ENCODE measurements at regions not wholly inside any gene's neighbourhood (a gene's known extent, or its start where the extent isn't known, plus 50 kb on each side); places are given as distances from the start of the nearest gene placed in this dataset.
A peak's percentile ranks its signal among the peaks of the same experiment; 100 is the strongest.

GRCh38 chr18:75489493-75490190 lies 62.1 kb upstream of the SMIM21 start:
- peak; percentile 92 for DNase-seq (ENCODE audit: low read depth)

- no peak for DNase-seq (ENCODE audit: low read depth)
These were observed 56.2 kb upstream of the SMIM21 start for GRCh38 chr18:75483662-75484061.

GRCh38 chr18:75482880-75483279 lies 55.4 kb upstream of the SMIM21 start:
- DNase-seq (ENCODE audit: low read depth), result no peak

- no peak for DNase-seq (ENCODE audit: low read depth)
These were observed 53.0 kb upstream of the SMIM21 start for GRCh38 chr18:75480487-75480886.

- DNase-seq (ENCODE audit: low read depth), result no peak
These were observed 51.7 kb upstream of the SMIM21 start for GRCh38 chr18:75478996-75479880.

- DNase-seq (ENCODE audit: low read depth), result no peak
These were observed 50.4 kb upstream of the SMIM21 start for GRCh38 chr18:75477900-75478299.

All from GM04503 (cell line).